Stomach (tissue), 4 donors: ENCODE measurements at regions not wholly inside any gene's neighbourhood (a gene's known extent, or its start where the extent isn't known, plus 50 kb on each side); places are given as distances from the start of the nearest gene placed in this dataset.

Source experiments
- POLR2AphosphoS5 ChIP-seq, 3 donors: sonication (generic); formaldehyde crosslinking; IDR thresholded peaks; one replicate each; pipeline ENCODE4 v1.6.1; 2016; ENCODE audit warnings: antibody characterized with exemption in 3 of 3
- TF ChIP-seq, protein P1 (sequence below), 7 experiments: fragments of 450-650 bp in 4 of 7; fragments of 200-600 bp in 3 of 7; sonication (generic) in 3 of 7; IDR thresholded peaks; one replicate each; pipeline ENCODE4 v1.5.1; 2016 to 2019; ENCODE audit warnings: antibody characterized with exemption in 7 of 7, control low read depth in 2 of 7, mild to moderate bottlenecking in 1 of 7

DNA sequence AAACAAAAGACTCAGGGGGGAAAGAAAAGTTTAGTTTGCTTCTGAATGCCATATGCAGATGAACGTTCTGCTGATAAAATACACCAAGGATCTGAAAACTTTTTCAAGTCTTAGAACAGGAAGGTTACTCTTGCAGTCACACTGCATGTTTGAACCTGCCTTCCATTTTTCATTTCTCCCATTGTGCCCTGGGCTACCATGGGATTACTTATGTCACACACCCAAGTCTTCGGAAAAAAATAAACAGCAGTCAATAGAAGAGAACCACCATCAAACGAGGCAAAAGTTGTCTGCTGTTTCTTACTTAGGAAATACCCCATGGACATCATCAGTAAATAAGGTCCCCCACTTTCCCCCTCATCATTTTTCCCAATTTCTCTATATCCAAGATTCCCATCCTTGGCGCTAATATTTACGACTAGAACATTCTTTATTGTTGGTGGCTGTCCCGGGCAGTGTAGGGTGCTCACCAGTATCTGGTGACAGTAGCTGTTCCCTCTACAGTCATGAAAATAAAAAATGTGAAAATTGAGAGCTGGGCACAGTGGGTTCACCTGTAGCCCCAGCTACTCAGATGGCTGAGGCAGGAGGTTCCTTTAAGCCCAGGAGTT, 202.5 kb downstream of the BCAS1 start:
- TF ChIP-seq, protein P1, sequence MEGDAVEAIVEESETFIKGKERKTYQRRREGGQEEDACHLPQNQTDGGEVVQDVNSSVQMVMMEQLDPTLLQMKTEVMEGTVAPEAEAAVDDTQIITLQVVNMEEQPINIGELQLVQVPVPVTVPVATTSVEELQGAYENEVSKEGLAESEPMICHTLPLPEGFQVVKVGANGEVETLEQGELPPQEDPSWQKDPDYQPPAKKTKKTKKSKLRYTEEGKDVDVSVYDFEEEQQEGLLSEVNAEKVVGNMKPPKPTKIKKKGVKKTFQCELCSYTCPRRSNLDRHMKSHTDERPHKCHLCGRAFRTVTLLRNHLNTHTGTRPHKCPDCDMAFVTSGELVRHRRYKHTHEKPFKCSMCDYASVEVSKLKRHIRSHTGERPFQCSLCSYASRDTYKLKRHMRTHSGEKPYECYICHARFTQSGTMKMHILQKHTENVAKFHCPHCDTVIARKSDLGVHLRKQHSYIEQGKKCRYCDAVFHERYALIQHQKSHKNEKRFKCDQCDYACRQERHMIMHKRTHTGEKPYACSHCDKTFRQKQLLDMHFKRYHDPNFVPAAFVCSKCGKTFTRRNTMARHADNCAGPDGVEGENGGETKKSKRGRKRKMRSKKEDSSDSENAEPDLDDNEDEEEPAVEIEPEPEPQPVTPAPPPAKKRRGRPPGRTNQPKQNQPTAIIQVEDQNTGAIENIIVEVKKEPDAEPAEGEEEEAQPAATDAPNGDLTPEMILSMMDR (IDR thresholded peaks at IDR 0.05): no peak
- no peak for TF ChIP-seq POLR2AphosphoS5 (IDR thresholded peaks at IDR 0.05)
